C4-2B (cell line): ENCODE measurements at regions not wholly inside any gene's neighbourhood (a gene's known extent, or its start where the extent isn't known, plus 50 kb on each side); places are given as distances from the start of the nearest gene placed in this dataset.

Source experiments
- ZFX ChIP-seq: fragments of 450-650 bp; IDR thresholded peaks from 2 replicates; pipeline ENCODE4 v1.6.1; 2017
- TF ChIP-seq, protein P1 (sequence below): fragments of 450-650 bp; conservative IDR thresholded peaks from 2 replicates; pipeline ENCODE4 v1.5.1; 2017; ENCODE audit warnings: mild to moderate bottlenecking

GRCh38 chr6:97909380-97909779 is 626.4 kb upstream of the MMS22L start:
- TF ChIP-seq, protein P1, sequence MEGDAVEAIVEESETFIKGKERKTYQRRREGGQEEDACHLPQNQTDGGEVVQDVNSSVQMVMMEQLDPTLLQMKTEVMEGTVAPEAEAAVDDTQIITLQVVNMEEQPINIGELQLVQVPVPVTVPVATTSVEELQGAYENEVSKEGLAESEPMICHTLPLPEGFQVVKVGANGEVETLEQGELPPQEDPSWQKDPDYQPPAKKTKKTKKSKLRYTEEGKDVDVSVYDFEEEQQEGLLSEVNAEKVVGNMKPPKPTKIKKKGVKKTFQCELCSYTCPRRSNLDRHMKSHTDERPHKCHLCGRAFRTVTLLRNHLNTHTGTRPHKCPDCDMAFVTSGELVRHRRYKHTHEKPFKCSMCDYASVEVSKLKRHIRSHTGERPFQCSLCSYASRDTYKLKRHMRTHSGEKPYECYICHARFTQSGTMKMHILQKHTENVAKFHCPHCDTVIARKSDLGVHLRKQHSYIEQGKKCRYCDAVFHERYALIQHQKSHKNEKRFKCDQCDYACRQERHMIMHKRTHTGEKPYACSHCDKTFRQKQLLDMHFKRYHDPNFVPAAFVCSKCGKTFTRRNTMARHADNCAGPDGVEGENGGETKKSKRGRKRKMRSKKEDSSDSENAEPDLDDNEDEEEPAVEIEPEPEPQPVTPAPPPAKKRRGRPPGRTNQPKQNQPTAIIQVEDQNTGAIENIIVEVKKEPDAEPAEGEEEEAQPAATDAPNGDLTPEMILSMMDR, result no peak
- TF ChIP-seq ZFX, result no peak
